Aorta (tissue), 5 donors: ENCODE measurements at regions not wholly inside any gene's neighbourhood (a gene's known extent, or its start where the extent isn't known, plus 50 kb on each side); places are given as distances from the start of the nearest gene placed in this dataset.

Experiments
- ATAC-seq: fragments of 200-7000 bp; cut with Tn5 transposase; one replicate; pipeline ENCODE4 v1.9.1; 2022; ENCODE audit warnings: moderate library complexity; ENCODE audit not compliant: low FRiP score
- DNase-seq, 2 donors: peaks; one replicate each; pipeline ENCODE4 v3.0.0-alpha.2; 2020
- H3K27ac ChIP-seq, 2 donors: one replicate each; pipeline ENCODE4 v1.5.1; 2013; ENCODE audit warnings: low read length in 2 of 2, mild to moderate bottlenecking in 2 of 2, moderate library complexity in 2 of 2, control low read depth in 1 of 2, inconsistent platforms in 1 of 2, low read depth in 1 of 2
- H3K27me3 ChIP-seq, 2 donors: one replicate each; pipeline ENCODE4 v1.6.1; 2013; ENCODE audit warnings: control low read depth in 1 of 2, low read length in 1 of 2, mild to moderate bottlenecking in 1 of 2, moderate library complexity in 1 of 2; ENCODE audit not compliant: insufficient read depth in 2 of 2, control insufficient read depth in 1 of 2
- H3K36me3 ChIP-seq, 2 donors: one replicate each; pipeline ENCODE4 v1.6.1; 2013; ENCODE audit warnings: control low read depth in 1 of 2, low read length in 1 of 2, mild to moderate bottlenecking in 1 of 2; ENCODE audit not compliant: insufficient read depth in 2 of 2, control insufficient read depth in 1 of 2
- H3K4me1 ChIP-seq, 2 donors: one replicate each; pipeline ENCODE4 v1.6.1; 2013; ENCODE audit warnings: low read length in 2 of 2, control low read depth in 1 of 2, mild to moderate bottlenecking in 1 of 2, moderate library complexity in 1 of 2; ENCODE audit not compliant: insufficient read depth in 2 of 2, control insufficient read depth in 1 of 2
- H3K4me3 ChIP-seq, 2 donors: one replicate each; pipeline ENCODE4 v1.5.1; 2013; ENCODE audit warnings: low read length in 2 of 2, control low read depth in 1 of 2, mild to moderate bottlenecking in 1 of 2
- H3K9me3 ChIP-seq: one replicate; pipeline ENCODE4 v1.6.1; 2013; ENCODE audit warnings: mild to moderate bottlenecking, low read length; ENCODE audit not compliant: control insufficient read depth
- WGBS, 2 donors: extraction: QIAGEN DNeasy Blood & Tissue Kit; methylation state at CpG; one replicate each; pipeline ENCODE4 v1.1.7; 2013; 5-methylcytosine and 5-hydroxymethylcytosine counted together
- intact Hi-C, 2 donors: fragments of 100-400 bp; cut with DNase I; formaldehyde crosslinking; loops; one replicate each; pipeline versions ENCODE4 v1.14.2 to v1.15.0; 2022
- donor health status: healthy with polysubstance abuse.
- donor health status: Bipolar disorder and iron deficiency.
- donor health status: DM: no; HTN: no; CAD: no.
- donor health status: DM: no; HTN: no; CAD: no.
- donor health status: DM: yes; HTN: yes; CAD: no.

DNA sequence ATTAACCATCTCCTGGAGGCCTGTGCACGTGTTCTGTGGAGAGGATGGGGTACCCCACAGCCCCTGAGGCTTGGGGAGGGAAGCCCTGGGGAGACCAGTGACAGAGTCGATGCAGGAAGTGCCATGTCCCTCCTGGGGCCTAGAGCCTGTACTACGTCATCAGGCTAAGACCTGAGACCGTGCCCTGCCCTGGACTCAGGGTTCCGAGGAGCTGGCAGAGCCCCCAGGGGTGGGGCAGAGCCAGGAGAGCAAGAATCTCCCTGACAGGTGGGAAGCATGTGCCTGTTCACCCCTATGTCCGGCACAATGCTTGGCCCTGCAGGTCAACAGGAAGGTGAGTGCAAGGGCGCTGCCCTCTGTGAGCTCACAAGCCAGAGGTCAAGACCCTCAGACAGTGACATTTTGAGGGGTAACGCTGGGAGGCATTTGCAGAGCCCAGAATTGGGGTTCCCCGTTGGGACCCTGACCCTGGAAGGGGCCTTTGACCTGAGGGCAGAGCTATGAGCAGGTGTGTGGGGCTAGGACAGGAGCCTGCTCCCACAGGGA is 781.6 kb downstream of the BRD1 start:
- Histone ChIP-seq H3K4me1 (no peaks in the 10 kb centered on the region), H3K27me3 (no peaks in the 10 kb centered on the region), H3K4me3 (no peak overlapping the region), H3K27ac (no peak overlapping the region), H3K9me3 (peaks cover 1% of the 10 kb centered on the region), H3K36me3 (no peaks in the 10 kb centered on the region)
- no peak for ATAC-seq
- peak in 1 of 2 donors; percentile 21 for DNase-seq
- intact Hi-C loops = loop anchor here in 1 of 2 donors (2.0 kb wide), 1 partner anchor 259 kb away; no protein-coding TSS in a partner anchor
- 77 to 82% methylated on average over 9 of the region's 9 CpGs for WGBS, 2 donors

DNA sequence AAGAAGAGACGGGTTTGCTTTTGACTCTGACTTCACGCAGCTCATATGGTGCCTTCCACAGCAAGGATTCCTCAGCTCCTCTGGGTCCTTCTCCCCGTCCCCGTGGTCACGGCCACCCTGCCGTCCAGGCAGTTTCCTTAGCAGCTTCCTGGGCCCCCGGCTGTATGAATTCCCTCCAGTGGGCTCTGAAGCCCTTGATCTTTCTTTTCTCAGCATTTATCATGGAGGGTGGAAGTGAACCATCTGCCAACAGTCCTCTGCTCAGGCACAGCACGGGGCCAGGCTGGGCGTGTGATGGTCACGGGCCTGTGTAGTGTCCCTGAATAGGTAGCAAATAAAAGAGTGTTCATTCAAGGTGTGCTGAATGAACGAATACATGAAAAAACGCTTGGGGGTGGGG is 782.4 kb downstream of the BRD1 start:
- DNase-seq = peak; percentile 13 to 34
- peaks cover 1% of the 10 kb centered on the region for H3K9me3 ChIP-seq
- intact Hi-C loops = no loop called here
- H3K4me3 ChIP-seq = no peak overlapping the region
- 88 to 92% methylated on average over 12 of the region's 12 CpGs for WGBS, 2 donors
- no peaks in the 10 kb centered on the region for H3K36me3 ChIP-seq
- H3K27ac ChIP-seq = no peak overlapping the region
- no peaks in the 10 kb centered on the region for H3K4me1 ChIP-seq
- H3K27me3 ChIP-seq = no peaks in the 10 kb centered on the region
- ATAC-seq = no peak

DNA sequence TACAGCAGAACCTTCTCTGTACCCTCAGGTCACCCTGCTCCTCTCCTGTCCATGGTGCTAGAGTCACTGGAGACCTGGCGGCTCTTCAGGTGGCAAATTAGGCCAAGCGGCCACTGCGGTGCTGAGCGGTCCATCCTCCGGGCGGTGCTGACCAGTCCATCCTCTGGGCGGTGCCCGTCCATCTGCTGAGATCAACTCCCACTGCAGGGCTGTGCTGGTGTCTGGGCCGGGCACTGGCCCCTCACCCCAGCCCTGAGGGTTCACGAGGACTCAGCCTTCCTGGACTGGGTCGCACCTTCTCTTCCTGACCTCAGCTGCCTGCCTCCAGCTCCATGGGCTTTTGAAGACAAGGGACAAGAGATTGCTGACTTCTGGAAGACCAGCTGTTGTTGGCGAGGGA is 782.9 kb downstream of the BRD1 start:
- Histone ChIP-seq H3K9me3 (peaks cover 1% of the 10 kb centered on the region), H3K4me3 (no peak overlapping the region), H3K27me3 (no peaks in the 10 kb centered on the region), H3K36me3 (no peaks in the 10 kb centered on the region), H3K27ac (no peak overlapping the region), H3K4me1 (no peaks in the 10 kb centered on the region)
- 95 to 97% methylated on average over 12 of the region's 12 CpGs for WGBS, 2 donors
- peak; percentile 24 to 71 for DNase-seq
- intact Hi-C loops = no loop called here
- ATAC-seq = no peak

DNA sequence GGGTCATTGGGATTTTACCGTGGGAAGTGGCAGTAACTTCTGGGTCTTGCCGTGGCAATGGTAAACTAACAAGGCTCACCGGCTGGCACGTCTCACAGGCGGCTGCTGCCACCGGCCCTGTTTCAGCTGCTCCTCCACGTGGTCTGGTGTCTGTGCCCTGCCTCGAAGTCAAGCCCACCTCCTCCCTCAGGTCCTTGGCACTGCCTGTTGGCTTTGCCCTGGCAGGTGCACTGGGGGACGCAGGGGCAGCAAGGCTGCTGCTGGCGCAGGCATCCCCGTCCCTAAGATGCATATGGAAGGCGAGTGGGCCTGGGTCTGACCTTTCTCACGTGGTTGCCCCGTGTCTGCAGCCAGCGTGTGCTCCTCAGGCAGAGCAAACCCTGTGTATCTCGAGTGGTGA is 783.6 kb downstream of the BRD1 start:
- WGBS, 2 donors = 92 to 94% methylated on average over 16 of the region's 16 CpGs
- peaks cover 1% of the 10 kb centered on the region for H3K9me3 ChIP-seq
- intact Hi-C loops = no loop called here
- H3K27ac ChIP-seq = no peak overlapping the region
- H3K36me3 ChIP-seq = no peaks in the 10 kb centered on the region
- no peak overlapping the region for H3K4me3 ChIP-seq
- H3K27me3 ChIP-seq = no peaks in the 10 kb centered on the region
- ATAC-seq (no peak), DNase-seq (peak; percentile 25 to 57)
- H3K4me1 ChIP-seq = no peaks in the 10 kb centered on the region

DNA sequence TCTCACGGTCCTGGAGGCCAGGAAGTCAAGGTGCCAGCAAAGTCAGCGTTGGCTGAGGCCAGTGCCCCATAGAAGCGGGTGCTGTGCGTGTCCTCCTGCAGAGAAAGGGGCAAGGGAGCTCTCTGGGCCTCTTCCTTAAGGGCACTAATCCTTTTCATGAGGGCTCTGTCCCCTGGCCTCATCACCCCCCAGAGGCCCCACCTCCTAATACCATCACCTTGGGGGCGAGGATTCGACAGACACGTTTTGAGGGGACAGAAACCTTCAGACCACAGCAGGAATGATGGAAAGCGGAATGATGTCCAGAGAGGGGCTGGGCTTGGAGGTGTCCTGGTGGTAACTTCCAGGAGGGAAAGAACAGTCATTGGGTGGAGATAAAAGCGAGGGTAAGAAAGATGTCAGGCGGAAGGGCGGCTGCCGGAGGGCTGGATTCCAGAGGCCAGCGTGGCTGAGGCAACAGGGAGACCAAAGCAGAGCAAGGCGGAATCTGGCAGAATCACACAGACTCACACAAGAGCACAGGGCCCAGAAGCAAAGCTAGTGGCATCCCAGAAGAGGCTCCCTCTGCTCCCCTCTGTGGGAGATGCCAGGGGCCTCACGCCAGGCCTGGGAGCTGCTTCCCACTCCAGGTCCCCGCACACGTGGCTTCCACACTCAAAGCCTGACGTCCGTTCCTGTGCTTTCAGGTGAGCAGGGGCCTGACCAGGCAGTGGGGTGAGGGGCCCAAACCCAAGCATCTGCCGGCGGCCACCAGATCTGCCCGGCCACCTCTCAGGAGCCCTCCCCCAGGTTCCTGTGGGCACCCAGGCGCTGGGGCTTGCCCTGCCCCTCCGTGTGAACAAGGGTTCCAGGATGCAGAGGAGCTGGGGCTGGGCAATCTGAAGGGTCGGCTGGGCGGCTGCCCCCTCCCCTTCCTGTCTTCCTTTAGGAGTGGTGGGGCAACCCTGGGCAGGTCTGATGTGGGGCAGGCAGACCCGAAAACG is 784.5 kb downstream of the BRD1 start:
- Histone ChIP-seq H3K4me1 (no peaks in the 10 kb centered on the region), H3K36me3 (no peaks in the 10 kb centered on the region), H3K27ac (no peak overlapping the region), H3K9me3 (no peaks in the 10 kb centered on the region), H3K27me3 (no peaks in the 10 kb centered on the region), H3K4me3 (no peak overlapping the region)
- peak; percentile 22 to 55 for DNase-seq
- WGBS, 2 donors = 89% methylated on average over 28 of the region's 28 CpGs
- intact Hi-C loops = no loop called here
- ATAC-seq = no peak

DNA sequence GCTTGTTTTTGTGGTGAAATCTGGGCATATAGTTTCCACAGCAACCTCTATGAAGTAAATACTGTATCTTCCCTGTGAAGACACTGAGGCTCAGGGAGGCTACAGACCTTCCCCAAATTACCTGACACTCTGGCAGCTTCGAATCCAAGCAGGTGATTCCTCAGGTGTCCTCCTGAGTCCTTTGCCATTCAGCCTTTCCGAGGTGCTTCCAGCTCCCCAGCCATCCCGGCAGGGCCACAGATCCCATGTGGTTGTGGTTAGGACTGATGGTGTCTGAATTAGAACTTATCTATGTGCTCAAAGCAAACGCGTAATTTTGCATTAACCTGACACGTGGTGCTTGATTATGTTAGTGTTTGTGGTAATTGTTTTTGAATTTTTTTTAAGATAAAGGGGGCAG is 785.6 kb downstream of the BRD1 start:
- ATAC-seq (no peak), DNase-seq (no peak)
- Histone ChIP-seq H3K9me3 (no peaks in the 10 kb centered on the region), H3K27me3 (no peaks in the 10 kb centered on the region), H3K4me1 (no peaks in the 10 kb centered on the region), H3K4me3 (no peak overlapping the region), H3K27ac (no peak overlapping the region), H3K36me3 (no peaks in the 10 kb centered on the region)
- intact Hi-C loops = no loop called here
- WGBS, 2 donors = 92 to 94% methylated on average over 6 of the region's 6 CpGs

DNA sequence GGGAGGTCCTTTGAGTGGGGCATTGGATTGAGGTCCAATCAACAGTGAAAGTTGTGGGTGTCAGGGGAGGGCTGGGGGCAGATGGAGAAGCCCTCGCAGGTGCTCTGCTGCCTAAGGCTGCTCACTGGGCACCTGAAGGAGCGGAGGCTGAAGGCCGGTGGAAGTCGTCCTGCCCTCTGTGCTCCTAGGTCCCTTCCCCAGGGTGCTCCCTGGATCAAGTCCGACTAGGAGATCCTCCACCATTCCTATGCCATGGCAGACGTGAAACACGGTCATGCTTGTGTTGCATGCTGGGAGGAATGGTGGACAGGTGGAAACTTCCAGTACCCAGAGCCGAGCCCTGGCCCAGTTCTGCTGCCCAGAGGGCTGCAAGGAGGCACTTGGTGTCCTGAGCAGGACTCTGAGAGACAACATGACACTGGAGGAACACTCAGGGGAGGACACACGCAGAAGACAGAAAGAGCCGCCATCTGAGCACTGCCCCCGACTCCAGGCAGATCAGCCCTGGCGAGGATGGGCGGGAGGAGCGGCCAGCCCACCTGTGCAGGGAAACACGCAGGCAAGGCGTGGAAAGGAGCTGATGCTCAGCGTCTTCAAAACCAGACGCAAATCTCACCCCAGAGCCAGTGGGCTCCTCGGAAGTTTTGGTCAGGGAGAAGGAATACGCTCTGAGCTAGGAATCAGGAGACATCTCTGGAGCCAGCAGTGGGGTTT is 786.8 kb downstream of the BRD1 start:
- WGBS, 2 donors = 94 to 96% methylated on average over 20 of the region's 20 CpGs
- H3K27ac ChIP-seq = no peak overlapping the region
- H3K4me1 ChIP-seq = no peaks in the 10 kb centered on the region
- intact Hi-C loops = no loop called here
- H3K4me3 ChIP-seq = no peak overlapping the region
- H3K27me3 ChIP-seq = no peaks in the 10 kb centered on the region
- no peak for ATAC-seq
- DNase-seq = peak in 1 of 2 donors; percentile 54
- H3K9me3 ChIP-seq = no peaks in the 10 kb centered on the region
- H3K36me3 ChIP-seq = no peaks in the 10 kb centered on the region

DNA sequence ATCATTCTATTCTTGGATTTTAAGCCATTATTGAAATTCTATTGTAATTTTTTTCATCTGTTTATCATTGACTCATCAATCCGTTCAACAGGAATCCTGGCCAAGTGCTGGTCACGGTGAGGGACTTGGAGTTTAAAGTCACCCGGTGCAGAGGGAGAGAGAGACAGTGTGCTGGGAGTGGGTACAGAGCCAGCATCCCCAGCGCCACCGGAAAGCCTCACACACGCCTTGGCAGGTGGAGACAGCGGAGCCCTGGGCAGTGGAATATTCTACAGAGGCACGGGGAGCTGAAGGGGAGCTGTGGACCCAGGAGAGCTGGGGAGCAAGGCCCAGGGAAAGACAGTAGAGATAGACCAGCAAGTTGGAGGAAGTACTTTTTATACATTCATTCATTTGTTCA is 787.6 kb downstream of the BRD1 start:
- no peaks in the 10 kb centered on the region for H3K9me3 ChIP-seq
- WGBS, 2 donors = 31 to 36% methylated on average over 8 of the region's 8 CpGs
- no peak overlapping the region for H3K27ac ChIP-seq
- ATAC-seq = no peak
- peak in 1 of 2 donors; percentile 66 for DNase-seq
- no peaks in the 10 kb centered on the region for H3K4me1 ChIP-seq
- intact Hi-C loops = no loop called here
- no peaks in the 10 kb centered on the region for H3K27me3 ChIP-seq
- H3K36me3 ChIP-seq = no peaks in the 10 kb centered on the region
- H3K4me3 ChIP-seq = no peak overlapping the region
